Psoas muscle (tissue), 7 donors: ENCODE measurements at regions not wholly inside any gene's neighbourhood (a gene's known extent, or its start where the extent isn't known, plus 50 kb on each side); places are given as distances from the start of the nearest gene placed in this dataset.

Experiments
- ATAC-seq, 4 donors: fragments of 200-7000 bp; cut with Tn5 transposase; one replicate each; pipeline ENCODE4 v1.9.1; 2020; ENCODE audit warnings: moderate library complexity in 3 of 4, mild to moderate bottlenecking in 2 of 4
- DNase-seq, 2 donors: peaks; one replicate each; pipeline ENCODE4 v3.0.0-alpha.2; 2020
- H3K27ac ChIP-seq: fragments of 200-600 bp; one replicate; pipeline ENCODE4 v1.8.0; 2022
- H3K27me3 ChIP-seq, 3 donors: fragments of 200-600 bp in 1 of 3; one replicate each; pipeline versions ENCODE4 v1.6.1 to v1.8.0; 2013 to 2022; ENCODE audit warnings: low read length in 2 of 3, mild to moderate bottlenecking in 2 of 3, moderate library complexity in 1 of 3; ENCODE audit not compliant: insufficient read depth in 3 of 3
- H3K36me3 ChIP-seq, 2 donors: fragments of 200-600 bp in 1 of 2; one replicate each; pipeline versions ENCODE4 v1.6.1 to v1.8.0; 2013 to 2022; ENCODE audit warnings: low read depth in 1 of 2, mild to moderate bottlenecking in 1 of 2, moderate library complexity in 1 of 2; ENCODE audit not compliant: insufficient read depth in 1 of 2
- H3K4me1 ChIP-seq: fragments of 200-600 bp; one replicate; pipeline ENCODE4 v1.8.0; 2022
- H3K4me3 ChIP-seq: fragments of 200-600 bp; one replicate; pipeline ENCODE4 v1.8.0; 2022; ENCODE audit warnings: mild to moderate bottlenecking
- H3K9me3 ChIP-seq: fragments of 200-600 bp; one replicate; pipeline ENCODE4 v1.8.0; 2022
- WGBS, 3 donors: extraction: QIAGEN DNeasy Blood & Tissue Kit; methylation state at CpG; one replicate each; pipeline versions ENCODE4 v1.1.6 to v1.1.7; 2013; 5-methylcytosine and 5-hydroxymethylcytosine counted together
- intact Hi-C, 2 donors: fragments of 100-400 bp; cut with DNase I; formaldehyde crosslinking; loops; one replicate each; pipeline versions ENCODE4 v1.11.0 to v1.14.2; 2022
- TF ChIP-seq, protein P1 (sequence below): fragments of 200-600 bp; IDR thresholded peaks from one replicate; pipeline ENCODE4 v1.8.0; 2022; ENCODE audit warnings: antibody characterized with exemption
- donor health status: healthy with polysubstance abuse.
- donor health status: DM: no; HTN: no; CAD: no; lungs with moderate emphysema.
- donor health status: Bipolar disorder and iron deficiency.
- donor health status: healthy.
- donor health status: DM: yes; HTN: yes; CAD: no.
- donor health status: DM: no; HTN: no; CAD: no.
- donor health status: DM: yes; HTN: yes; CAD: no.

DNA sequence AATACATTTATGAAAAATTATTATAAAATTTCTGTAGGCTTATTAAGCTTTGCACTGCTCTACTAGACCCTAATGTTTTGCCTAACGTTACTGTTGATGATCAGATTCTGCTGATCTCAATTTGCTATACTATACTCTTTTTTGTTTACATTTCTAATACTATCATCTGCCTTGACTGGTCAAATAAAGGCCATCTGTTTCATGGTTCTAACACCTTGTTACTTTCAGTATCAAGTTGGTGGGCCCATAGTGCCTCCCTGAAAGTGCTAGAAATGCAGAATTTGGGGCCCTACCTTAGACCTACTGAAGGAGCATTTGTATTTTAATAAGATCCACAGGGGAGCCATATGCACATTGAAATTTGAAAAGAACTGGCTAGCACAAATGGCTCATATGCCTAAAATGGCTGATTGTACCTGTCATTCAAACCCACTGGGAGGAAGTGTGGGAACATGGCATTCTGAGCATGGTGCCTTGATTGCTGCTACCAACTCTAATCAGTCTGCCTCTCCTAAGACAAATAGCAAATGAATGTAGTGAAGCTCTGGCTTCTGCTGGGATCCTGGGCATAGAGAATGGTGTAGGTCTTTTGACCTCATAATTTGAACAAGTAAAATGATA, 199.1 kb upstream of the BTBD3 start:
- Histone ChIP-seq H3K27ac (no peak overlapping the region), H3K36me3 (no peaks in the 10 kb centered on the region), H3K4me3 (no peak overlapping the region), H3K4me1 (no peaks in the 10 kb centered on the region), H3K9me3 (no peaks in the 10 kb centered on the region), H3K27me3 (no peaks in the 10 kb centered on the region)
- intact Hi-C loops, result no loop called here
- TF ChIP-seq, protein P1, sequence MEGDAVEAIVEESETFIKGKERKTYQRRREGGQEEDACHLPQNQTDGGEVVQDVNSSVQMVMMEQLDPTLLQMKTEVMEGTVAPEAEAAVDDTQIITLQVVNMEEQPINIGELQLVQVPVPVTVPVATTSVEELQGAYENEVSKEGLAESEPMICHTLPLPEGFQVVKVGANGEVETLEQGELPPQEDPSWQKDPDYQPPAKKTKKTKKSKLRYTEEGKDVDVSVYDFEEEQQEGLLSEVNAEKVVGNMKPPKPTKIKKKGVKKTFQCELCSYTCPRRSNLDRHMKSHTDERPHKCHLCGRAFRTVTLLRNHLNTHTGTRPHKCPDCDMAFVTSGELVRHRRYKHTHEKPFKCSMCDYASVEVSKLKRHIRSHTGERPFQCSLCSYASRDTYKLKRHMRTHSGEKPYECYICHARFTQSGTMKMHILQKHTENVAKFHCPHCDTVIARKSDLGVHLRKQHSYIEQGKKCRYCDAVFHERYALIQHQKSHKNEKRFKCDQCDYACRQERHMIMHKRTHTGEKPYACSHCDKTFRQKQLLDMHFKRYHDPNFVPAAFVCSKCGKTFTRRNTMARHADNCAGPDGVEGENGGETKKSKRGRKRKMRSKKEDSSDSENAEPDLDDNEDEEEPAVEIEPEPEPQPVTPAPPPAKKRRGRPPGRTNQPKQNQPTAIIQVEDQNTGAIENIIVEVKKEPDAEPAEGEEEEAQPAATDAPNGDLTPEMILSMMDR, result no peak
- DNase-seq, result no peak
- 82 to 87% (median 83%) methylated on average over 1 of the region's 1 CpG for WGBS, 3 donors
- ATAC-seq, result no peak

DNA sequence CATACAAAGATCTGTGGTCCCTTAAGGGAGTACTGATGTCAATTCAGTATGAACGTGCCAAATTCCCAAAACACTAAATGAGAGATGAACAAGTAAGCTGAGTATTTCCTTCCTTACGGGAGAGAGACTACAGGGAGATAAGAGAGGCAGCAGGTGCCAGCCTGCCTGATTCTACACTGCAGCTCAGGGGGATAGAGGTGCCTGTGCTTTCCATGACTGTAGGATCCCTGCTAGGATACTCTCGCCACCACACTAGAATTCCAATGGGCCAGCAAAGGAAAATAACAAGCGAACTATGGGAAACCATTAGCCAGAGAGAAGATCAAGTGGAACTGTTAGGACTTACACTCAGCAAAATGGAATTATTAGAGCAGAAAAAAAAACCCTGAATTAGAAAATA, 198.5 kb upstream of the BTBD3 start:
- Histone ChIP-seq H3K27ac (no peak overlapping the region), H3K27me3 (no peaks in the 10 kb centered on the region), H3K4me3 (no peak overlapping the region), H3K4me1 (no peaks in the 10 kb centered on the region), H3K36me3 (no peaks in the 10 kb centered on the region), H3K9me3 (no peaks in the 10 kb centered on the region)
- ATAC-seq (no peak), DNase-seq (no peak)
- TF ChIP-seq, protein P1, result no peak
- intact Hi-C loops, result no loop called here
- WGBS, 3 donors, result 36 to 63% (median 39%) methylated on average over 4 of the region's 4 CpGs

DNA sequence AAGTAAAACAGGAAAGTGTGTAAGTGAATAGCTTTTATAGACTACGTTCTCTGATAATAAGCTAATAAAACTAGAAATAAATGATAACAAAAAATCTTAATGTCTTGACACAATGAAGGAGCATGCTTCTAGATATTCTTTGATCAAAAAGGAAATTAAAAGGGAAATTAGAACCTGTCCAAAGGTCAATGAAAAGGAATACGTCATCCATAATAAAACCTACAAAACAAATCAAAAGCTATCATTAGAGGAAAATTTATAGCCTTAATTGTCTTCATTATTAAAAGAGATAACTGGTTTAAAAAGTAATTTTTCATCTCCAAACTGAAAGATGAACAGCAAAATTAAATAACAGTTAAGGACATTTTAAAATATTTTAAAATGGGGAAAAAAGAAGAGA, 196.3 kb upstream of the BTBD3 start:
- intact Hi-C loops, result no loop called here
- DNase-seq, result no peak

DNA sequence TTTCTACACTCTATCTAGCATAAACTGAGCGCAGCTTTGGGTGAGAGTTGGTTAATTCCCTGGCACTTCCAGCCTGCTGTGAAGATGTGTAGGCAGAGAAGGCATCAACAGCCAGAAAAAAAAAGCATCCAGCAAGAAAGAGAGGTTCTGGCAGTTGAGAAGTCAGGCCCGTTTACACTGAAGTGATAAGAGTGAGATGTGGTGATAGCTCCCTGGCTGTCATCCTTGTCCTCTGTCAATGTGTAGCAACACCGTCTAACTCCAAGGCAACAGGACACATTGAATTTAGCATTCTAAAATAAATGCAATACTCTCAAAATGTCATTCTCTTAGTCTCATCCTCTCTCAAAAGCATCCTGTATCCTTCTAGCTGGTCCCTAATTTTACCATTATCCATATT, 193.6 kb upstream of the BTBD3 start:
- Histone ChIP-seq H3K4me3 (no peak overlapping the region), H3K9me3 (no peaks in the 10 kb centered on the region), H3K27ac (no peak overlapping the region), H3K36me3 (no peaks in the 10 kb centered on the region), H3K27me3 (no peaks in the 10 kb centered on the region), H3K4me1 (no peaks in the 10 kb centered on the region)
- TF ChIP-seq, protein P1, result no peak
- no peak for ATAC-seq
- 74 to 83% (median 74%) methylated on average over 3 of the region's 3 CpGs for WGBS, 3 donors
- no peak for DNase-seq
- intact Hi-C loops, result no loop called here

More for the DNA sequence above, 196.3 kb upstream of the BTBD3 start:
- H3K36me3 ChIP-seq, result no peaks in the 10 kb centered on the region
- H3K27ac ChIP-seq, result no peak overlapping the region
- TF ChIP-seq, protein P1, result no peak
- H3K4me3 ChIP-seq, result no peak overlapping the region
- H3K9me3 ChIP-seq, result no peaks in the 10 kb centered on the region
- no peaks in the 10 kb centered on the region for H3K27me3 ChIP-seq
- ATAC-seq, result no peak
- H3K4me1 ChIP-seq, result no peaks in the 10 kb centered on the region
- 87 to 89% (median 88%) methylated on average over 2 of the region's 2 CpGs for WGBS, 3 donors

DNA sequence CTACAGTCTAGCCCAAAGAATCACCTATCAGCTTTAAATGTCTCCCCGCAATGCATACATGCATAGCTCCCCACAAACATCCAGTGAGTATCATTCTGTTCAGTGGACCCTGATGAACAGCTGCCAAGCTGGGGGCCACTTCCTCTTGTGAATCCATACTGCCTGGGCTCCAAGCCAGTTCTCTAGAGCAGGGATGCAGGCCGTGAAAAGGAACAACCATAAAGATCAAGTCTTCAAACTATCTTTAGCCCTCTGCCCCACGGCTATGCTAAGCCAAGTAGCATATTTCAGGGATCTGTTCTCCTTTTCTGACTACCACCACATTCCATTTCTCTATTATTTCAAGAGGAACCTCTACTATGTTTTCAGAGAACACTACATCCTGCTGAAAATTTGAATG, 191.7 kb upstream of the BTBD3 start:
- DNase-seq (no peak), ATAC-seq (no peak)
- no peaks in the 10 kb centered on the region for H3K4me1 ChIP-seq
- no peaks in the 10 kb centered on the region for H3K9me3 ChIP-seq
- intact Hi-C loops, result no loop called here
- TF ChIP-seq, protein P1, result no peak
- no peaks in the 10 kb centered on the region for H3K27me3 ChIP-seq
- H3K27ac ChIP-seq, result no peak overlapping the region
- H3K36me3 ChIP-seq, result no peaks in the 10 kb centered on the region
- 33 to 38% (median 38%) methylated on average over 3 of the region's 3 CpGs for WGBS, 3 donors
- no peak overlapping the region for H3K4me3 ChIP-seq
